ENCODE measurements at regions not wholly inside any gene's neighbourhood (a gene's known extent, or its start where the extent isn't known, plus 50 kb on each side); places are given as distances from the start of the nearest gene placed in this dataset.

DNA sequence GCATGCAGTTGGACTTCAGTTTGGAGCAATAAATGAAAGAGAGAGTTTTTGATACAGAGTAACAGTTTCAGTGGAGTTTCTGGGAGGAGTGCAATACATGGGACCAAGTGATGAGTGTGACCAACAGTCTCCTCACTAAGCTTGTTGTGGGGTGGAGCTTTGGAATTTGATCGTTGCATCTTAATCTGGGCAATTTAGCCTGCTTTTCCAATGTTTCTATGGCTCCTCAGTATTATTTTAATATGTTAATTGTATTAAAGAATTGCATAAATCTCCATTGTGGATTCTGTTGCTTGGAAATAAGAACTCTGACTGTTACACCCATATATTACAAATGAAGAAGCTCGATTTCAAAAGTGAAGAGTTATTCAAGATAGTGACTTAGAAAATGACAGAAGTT lies 446.6 kb upstream of the LRATD1 start:
- DNase-seq (ENCODE audit: extremely low read depth in 1 of 4, low spot score in 3 of 4), result no peak
- in situ Hi-C loops (cut with MboI) (no loop called here), intact Hi-C loops (cut with micrococcal nuclease) (no loop called here)
- Histone ChIP-seq H3K9me3 (replicated peaks; ENCODE audit: control insufficient read depth, insufficient read depth, low read depth, low read length) (no peaks in the 10 kb centered on the region; the same call in 1 of the 2 replicates), H3K4me3 (no peak overlapping the region), H2AFZ (ENCODE audit: low read depth, low read length) (no peak overlapping the region), H3K36me3 (ENCODE audit: control insufficient read depth, insufficient read depth, low read length) (no peaks in the 10 kb centered on the region), H3K27me3 (ENCODE audit: control insufficient read depth in 2 of 2, insufficient read depth in 2 of 2, low read length in 2 of 2) (no peaks in the 10 kb centered on the region), H3K9me1 (ENCODE audit: control insufficient read depth, insufficient read depth, low read length) (no peaks in the 10 kb centered on the region), H4K20me1 (replicated peaks; ENCODE audit: control insufficient read depth, insufficient read depth, low read length) (no peaks in the 10 kb centered on the region), H3K9ac (ENCODE audit: insufficient read depth in 1 of 2, low read depth in 2 of 2, low read length in 2 of 2) (no peak overlapping the region), H3K79me2 (ENCODE audit: control insufficient read depth, insufficient read depth, low read length) (no peaks in the 10 kb centered on the region), H3K4me2 (ENCODE audit: insufficient read depth, low read length) (no peak overlapping the region), H3K4me1 (replicated peaks in 1 of 2; ENCODE audit: control insufficient read depth in 2 of 2, insufficient read depth in 2 of 2, low read length in 2 of 2) (no peaks in the 10 kb centered on the region), H3K27ac (ENCODE audit: extremely low read depth, low read depth, low read length) (no peak overlapping the region)
- no peak for ATAC-seq
- ChIA-PET CTCF (ENCODE audit: low intra/inter-chr PET ratio) (no interaction called here), POLR2A (no interaction called here)
- no TSS peak for BruUV-seq (replicated peaks)
- no peak for TF ChIP-seq MEF2A (IDR thresholded peaks at IDR 0.05; ENCODE audit: control insufficient read depth, low read depth, low read length)
- no peak for TF ChIP-seq SMARCE1 (IDR thresholded peaks at IDR 0.05)
- no peak for TF ChIP-seq CHD1 (IDR thresholded peaks at IDR 0.05; ENCODE audit: low read length)
- no peak for TF ChIP-seq ZNF274 (IDR thresholded peaks at IDR 0.05; ENCODE audit: borderline replicate concordance, low read depth, low read length)
- no peak for TF ChIP-seq CBFA2T2 (conservative IDR thresholded peaks at IDR 0.05)
- no peak for TF ChIP-seq ZNF184 (CRISPR knock-in tag; IDR thresholded peaks at IDR 0.05)
- TF ChIP-seq ZNF766 (CRISPR knock-in tag; conservative IDR thresholded peaks at IDR 0.05), result no peak
- no peak for TF ChIP-seq MAFK (IDR thresholded peaks at IDR 0.05; ENCODE audit: low read length)
- no peak for TF ChIP-seq ESRRB (CRISPR knock-in tag; IDR thresholded peaks at IDR 0.05; ENCODE audit: borderline replicate concordance)
- no peak for TF ChIP-seq KAT7 (CRISPR knock-in tag; IDR thresholded peaks at IDR 0.05; ENCODE audit: borderline replicate concordance)
- TF ChIP-seq, protein P1, sequence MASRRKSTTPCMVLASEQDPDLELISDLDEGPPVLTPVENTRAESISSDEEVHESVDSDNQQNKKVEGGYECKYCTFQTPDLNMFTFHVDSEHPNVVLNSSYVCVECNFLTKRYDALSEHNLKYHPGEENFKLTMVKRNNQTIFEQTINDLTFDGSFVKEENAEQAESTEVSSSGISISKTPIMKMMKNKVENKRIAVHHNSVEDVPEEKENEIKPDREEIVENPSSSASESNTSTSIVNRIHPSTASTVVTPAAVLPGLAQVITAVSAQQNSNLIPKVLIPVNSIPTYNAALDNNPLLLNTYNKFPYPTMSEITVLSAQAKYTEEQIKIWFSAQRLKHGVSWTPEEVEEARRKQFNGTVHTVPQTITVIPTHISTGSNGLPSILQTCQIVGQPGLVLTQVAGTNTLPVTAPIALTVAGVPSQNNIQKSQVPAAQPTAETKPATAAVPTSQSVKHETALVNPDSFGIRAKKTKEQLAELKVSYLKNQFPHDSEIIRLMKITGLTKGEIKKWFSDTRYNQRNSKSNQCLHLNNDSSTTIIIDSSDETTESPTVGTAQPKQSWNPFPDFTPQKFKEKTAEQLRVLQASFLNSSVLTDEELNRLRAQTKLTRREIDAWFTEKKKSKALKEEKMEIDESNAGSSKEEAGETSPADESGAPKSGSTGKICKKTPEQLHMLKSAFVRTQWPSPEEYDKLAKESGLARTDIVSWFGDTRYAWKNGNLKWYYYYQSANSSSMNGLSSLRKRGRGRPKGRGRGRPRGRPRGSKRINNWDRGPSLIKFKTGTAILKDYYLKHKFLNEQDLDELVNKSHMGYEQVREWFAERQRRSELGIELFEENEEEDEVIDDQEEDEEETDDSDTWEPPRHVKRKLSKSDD (conservative IDR thresholded peaks at IDR 0.05; ENCODE audit: low read length), result no peak
- no peak for TF ChIP-seq BCL6 (CRISPR knock-in tag; IDR thresholded peaks at IDR 0.05)
- 0% methylated on average over 2 of the region's 2 CpGs for WGBS (ENCODE audit: insufficient coverage, low coverage, missing lambda C conversion rate)
- FAIRE-seq, result no peak
